ENCODE measurements at regions not wholly inside any gene's neighbourhood (a gene's known extent, or its start where the extent isn't known, plus 50 kb on each side); places are given as distances from the start of the nearest gene placed in this dataset.
"Not testable (repeated sequence)": the region's sequence is repeated elsewhere in the genome, so short reads cannot be mapped to it uniquely, and the experiment has no call there.

- no peak for DNase-seq
Observed at GRCh38 chr16:88128556-88128955, 177.3 kb downstream of the BANP start.

GRCh38 chr16:88129133-88129532 is 177.9 kb downstream of the BANP start:
- not testable (repeated sequence) for DNase-seq

DNA sequence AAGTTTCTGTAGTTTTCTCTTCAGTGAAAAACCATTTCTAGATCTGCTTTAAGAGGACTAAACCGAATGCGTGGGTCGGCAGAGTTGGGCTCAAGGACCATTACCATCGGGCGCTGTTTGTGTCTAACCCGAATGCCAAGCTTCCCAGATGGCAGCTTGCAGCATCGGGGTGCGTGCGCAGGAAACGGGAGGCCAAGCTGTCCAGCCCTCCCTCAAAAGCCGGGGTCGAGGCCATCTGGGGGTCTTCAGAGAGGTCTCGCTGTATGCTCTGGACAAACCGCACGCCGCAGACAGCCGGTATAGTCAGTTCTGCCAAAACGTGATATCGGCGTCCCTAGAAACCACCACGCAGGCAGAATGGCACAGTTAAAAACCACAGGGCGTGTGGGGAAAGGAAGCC is 178.8 kb downstream of the BANP start:
- no peak for DNase-seq

- DNase-seq, result no peak
Observed at GRCh38 chr16:88130681-88131080, 179.4 kb downstream of the BANP start.

DNA sequence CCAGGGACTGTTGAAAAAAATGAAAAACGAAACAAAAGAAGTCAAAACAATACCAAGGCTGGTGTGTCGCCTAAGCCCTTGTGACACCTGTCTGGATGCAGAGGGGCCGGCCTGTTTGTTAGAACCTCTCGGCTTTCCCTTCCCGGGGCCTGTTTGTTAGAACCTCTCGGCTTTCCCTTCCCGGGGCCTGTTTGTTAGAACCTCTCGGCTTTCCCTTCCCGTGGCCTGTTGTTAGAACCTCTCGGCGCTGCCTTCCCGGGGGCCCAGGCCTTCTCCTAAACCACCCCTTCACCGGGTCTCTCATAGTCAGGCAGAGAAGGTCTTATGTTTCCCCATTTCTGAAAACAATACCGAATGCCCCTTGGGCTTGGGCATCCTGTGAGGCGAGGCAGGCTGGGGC is 180.0 kb downstream of the BANP start:
- DNase-seq, result no peak

- DNase-seq, result no peak
Observed at GRCh38 chr16:88131966-88132365, 180.7 kb downstream of the BANP start.

DNA sequence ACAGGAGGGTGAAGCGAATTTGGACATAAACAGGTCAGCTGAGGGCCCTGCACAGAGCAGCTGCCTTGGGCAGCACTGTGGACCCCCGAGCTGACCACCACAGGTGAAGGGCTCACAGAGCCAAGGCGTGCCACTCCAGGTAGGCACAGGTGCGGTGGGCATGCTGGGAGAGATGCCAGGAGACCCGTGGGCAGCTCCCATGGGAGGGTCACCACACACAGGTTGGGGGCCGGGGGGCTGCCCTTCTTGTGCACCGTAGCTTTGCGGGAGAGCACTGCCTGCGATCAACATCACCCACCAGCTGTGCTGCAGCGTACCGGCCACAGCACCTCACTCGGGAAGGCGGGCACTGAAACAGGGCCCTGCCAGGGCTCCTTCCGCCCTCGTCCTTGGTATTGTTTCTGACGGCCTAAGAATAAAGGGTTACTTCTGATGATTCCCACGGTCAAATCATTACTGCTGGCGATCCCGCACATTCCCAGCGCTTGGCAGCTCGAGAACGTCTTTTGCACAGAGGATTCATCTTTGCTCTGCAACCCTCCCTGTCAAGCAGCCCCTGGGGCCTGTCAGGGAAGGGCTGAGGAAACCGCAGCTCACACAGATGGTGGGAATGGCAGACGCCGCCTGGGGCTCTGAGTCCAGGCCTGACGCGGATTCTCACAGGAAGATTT is 181.7 kb downstream of the BANP start:
- no peak for DNase-seq

GRCh38 chr16:88133507-88133843 is 182.2 kb downstream of the BANP start:
- DNase-seq, result no peak

DNA sequence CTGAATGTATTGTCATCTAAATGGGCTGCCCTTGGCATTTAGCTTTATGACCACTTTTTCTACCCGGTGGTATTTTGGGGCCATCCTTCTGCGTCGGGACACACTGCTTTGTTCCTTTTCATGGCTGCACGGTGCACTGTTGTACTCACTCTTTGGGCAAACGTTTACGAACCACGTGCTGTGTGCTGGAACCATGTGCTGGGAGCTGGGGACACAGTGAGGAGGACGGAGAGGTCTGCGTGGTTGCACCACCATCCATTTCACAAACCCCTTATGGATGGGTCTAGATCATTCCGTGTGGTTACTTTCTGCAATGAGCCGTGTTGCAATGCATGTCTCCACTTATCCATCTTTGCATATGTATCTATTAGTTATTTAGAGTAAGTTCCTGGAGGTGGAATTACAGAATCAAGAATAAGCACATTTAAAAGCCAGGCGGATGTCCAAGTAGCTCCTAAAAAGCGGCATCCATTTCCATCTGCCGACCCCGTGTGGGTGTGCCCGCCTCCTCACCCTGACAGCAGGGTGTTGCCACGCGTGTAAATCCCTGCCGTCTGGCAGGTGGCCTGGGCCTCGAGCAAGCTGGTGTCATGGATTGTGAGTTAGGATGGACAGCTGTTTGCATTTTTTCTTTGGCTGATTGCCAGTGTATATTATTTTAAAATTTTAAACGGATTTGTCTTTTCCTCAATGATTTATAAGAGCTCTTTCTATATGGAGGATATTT is 183.1 kb downstream of the BANP start:
- not testable (repeated sequence) for DNase-seq

- DNase-seq, result not testable (repeated sequence)
Observed at GRCh38 chr16:88134899-88135682, 183.9 kb downstream of the BANP start.

DNA sequence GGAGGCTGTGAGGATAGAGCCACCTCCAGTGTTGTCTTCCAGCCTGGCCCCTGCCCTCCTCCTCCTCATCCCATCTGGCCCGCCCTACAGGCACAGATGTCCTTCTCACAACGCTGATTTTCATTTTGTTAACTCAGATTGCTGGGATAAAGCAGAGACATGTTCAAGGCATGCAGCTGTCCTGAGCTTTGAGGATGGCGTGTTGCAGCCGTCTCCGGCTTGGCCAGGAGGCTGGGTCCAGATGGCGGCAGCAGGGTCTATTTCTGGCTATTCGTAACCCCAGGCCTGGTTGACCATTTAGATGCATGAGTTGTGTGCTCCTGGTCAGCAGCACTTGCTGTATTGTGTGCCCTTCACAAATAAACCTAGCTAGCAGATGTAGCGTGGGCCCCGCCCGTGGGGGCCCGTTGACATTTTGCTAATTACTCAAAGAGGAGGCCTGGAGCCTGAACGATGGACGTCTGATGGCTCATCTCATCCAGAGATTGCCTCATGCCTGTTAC is 185.0 kb downstream of the BANP start:
- not testable (repeated sequence) for DNase-seq

DNA sequence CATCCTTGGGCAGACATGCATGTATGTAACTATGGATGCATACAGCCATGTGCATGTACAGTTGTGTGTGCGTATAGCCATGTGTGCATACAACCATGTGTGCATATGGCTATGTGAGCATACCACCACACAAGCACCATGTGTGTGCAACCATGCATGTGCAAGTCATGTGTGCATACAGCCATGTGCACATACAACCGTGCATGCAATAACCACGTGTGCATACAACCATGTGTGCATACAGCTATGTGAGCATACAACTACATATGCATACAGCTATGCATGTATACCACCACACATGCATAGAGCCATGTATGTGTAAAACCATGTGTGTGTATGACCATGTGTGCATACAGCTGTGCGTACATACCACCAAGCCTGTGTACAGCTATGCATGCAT is 185.7 kb downstream of the BANP start:
- DNase-seq, result not testable (repeated sequence)

GRCh38 chr16:88139141-88139540 is 187.9 kb downstream of the BANP start:
- DNase-seq, result not testable (repeated sequence)

DNA sequence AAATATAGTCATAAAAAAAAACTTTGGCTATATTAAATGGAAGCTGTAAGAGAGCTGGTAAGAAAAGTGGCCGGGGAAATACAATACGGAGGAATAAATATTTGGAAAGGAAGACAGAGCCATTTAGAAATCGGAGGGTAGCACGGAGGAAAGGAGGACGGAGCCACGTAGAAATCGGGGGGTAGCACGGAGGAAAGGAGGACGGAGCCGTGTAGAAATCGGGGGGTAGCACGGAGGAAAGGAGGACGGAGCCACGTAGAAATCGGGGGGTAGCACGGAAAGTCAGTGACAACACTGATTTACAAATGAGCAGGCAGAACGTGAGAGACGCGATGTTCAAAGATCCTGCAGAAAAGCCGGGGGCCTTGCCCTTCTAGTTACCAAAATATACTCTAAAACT is 189.0 kb downstream of the BANP start:
- not testable (repeated sequence) for DNase-seq

- no peak for DNase-seq
Observed at GRCh38 chr16:88141580-88141979, 190.3 kb downstream of the BANP start.

- DNase-seq, result not testable (repeated sequence)
Observed at GRCh38 chr16:88142056-88142935, 191.1 kb downstream of the BANP start.

- not testable (repeated sequence) for DNase-seq
Observed at GRCh38 chr16:88143122-88144027, 192.1 kb downstream of the BANP start.

DNA sequence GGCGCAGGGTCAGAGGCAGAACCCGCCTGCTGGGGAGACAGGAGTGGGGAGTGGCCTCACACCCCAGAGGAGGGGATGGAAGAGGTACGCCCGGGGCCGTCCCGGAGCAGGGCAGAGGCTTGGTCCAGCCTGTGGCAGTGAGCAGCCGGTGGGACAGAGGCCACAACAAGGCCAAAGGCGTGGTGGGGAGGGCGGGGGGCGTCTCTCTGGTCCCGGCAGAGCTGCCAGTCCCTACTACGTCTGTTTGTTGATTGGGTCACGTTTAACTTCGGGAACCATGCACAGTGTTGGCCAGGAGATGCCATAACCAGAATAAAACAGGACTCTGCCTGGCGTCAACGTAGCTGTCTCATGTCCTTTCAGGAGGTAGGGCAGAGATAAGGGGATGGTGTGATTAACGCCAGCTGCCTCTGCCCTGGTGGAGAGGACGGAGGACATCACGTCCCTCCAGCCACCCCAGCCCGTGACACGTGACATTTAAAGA is 192.8 kb downstream of the BANP start:
- no peak for DNase-seq

- not testable (repeated sequence) for DNase-seq
Observed at GRCh38 chr16:88145376-88145775, 194.1 kb downstream of the BANP start.

DNA sequence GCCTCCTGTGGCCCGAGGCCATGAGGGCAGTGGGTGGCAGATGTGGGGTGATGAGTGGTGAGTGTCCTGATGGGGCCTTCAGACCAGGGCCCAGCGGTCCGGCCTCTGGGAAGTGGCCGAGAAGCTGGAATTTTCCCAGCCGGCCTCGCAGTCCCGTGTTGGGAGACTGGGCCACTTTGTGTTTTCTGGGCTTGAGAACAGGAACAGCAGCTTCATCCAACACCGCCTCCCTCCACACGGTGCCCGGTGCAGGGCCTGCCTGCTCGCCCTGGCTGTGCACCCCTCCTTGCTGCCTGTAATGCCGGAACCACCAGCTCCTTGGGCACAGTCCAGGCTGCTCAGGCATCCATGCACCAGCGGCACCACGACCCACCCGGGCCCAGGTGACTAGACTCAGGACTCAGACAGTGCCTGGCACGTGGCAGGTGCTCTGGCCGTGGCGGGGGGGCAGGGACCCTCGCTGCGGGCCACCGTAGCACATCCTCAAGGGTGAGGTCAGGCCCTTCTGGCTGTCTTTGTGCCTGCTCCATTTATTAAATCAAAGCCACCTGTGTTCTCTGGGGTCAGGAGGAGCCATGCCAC is 194.7 kb downstream of the BANP start:
- not testable (repeated sequence) for DNase-seq

DNA sequence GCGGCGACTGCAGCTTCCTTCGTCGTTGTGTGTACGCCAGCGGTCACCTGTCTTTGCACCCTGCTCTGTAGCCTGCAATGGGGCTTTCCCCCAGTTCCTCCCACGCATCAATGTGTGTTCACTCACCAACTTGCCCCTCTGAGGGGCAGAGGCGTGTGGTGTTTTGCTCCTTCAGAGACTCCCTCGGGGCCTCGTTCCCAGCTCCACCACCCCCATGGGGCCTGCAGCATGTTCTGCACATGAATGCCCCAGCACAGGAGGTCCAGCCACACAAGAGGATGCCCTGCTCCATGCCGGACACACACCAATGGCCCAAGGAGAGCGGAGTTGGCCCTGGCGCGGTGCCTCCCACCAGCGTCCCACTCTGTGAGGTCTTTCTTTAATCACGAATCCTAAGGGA is 196.8 kb downstream of the BANP start:
- DNase-seq, result not testable (repeated sequence)
